Bronchial epithelial cell (primary cell): ENCODE measurements at regions not wholly inside any gene's neighbourhood (a gene's known extent, or its start where the extent isn't known, plus 50 kb on each side); places are given as distances from the start of the nearest gene placed in this dataset.

Experiments used
- DNase-seq: peaks from one replicate; pipeline ENCODE4 v3.0.0-alpha.2; 2010; ENCODE audit warnings: low read depth
- FAIRE-seq: peaks from 2 replicates; lab custom pipeline; 2011; peaks lifted over from hg19 to GRCh38; lab: Jason Lieb, UNC
- H3K27me3 ChIP-seq: 2 replicates; pipeline ENCODE4 v1.5.1; 2011; ENCODE audit warnings: low read length; ENCODE audit not compliant: control insufficient read depth, insufficient read depth
- H3K36me3 ChIP-seq: 2 replicates; pipeline ENCODE4 v1.5.1; 2011; ENCODE audit warnings: low read length; ENCODE audit not compliant: control insufficient read depth, insufficient read depth
- H3K4me3 ChIP-seq: 2 replicates; pipeline ENCODE4 v1.5.1; 2011; ENCODE audit warnings: mild to moderate bottlenecking, low read depth, low read length, control low read depth
- CTCF ChIP-seq: IDR thresholded peaks from 2 replicates; pipeline ENCODE4 v1.5.1; 2011; ENCODE audit warnings: mild to moderate bottlenecking, moderate library complexity, low read length, control low read depth, inconsistent platforms; ENCODE audit not compliant: insufficient read depth, severe bottlenecking

DNA sequence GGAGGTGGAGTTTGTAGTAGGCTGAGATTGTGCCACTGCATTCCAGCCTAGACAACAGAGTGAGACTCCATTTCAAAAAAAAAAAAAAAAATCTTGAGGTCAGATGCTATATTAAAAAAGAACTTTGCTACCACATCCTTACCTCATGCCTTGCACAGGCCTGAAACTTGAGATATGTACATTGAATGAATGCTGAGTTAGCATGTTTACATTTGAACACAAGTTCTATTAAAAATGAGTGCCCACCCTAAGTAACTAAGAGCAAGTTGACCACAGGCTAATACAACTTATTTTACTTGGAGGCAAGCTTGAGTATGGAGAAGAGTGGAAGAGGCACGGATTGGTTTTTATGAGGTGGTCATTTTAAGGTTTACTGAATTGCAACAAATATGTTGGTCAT, 276.6 kb upstream of the GATB start:
- H3K36me3 ChIP-seq: no peaks in the 10 kb centered on the region
- FAIRE-seq: no peak
- no peak for TF ChIP-seq CTCF
- no peaks in the 10 kb centered on the region for H3K27me3 ChIP-seq
- no peak overlapping the region for H3K4me3 ChIP-seq
- DNase-seq: no peak

DNA sequence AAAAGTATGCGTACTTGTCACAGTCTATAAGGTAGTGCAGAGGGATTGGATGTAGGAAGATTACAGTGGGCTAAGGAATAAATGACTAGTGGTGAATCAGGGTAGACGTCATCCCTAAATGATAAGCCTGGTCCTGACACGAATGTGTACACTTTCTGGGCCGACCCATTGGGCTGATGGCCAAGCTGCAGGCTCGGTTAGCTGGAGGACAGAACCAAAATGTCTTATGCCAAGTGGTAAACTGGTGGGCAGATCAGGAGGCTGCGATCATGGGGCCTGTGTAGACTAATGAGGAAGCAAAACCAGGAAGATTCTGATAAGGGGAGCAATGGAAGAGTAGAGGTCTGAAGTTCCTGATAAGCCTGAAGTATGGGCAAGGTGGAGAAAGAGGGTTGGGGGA, 272.8 kb upstream of the GATB start:
- TF ChIP-seq CTCF: no peak
- FAIRE-seq: no peak

DNA sequence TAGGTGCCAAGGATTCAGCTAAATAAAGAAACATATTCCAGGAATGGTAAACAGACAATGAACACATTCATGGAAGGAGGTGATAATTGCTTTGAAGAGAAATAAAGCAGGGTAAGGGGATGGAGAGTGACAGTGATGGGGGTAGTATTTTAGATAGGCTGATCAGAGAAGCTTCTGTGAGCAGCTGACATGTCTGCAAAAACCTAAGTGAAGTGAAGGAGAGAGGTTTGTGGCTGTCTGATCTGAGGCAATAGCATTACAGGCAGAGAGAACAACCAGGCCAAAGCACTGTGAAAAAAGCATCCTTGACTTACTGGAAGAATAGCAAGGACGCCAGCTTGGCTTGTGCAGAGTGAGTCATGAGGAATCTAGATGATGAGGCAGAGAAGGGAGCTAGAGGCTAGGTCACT, 271.9 kb upstream of the GATB start:
- Histone ChIP-seq H3K27me3 (peaks cover 1% of the 10 kb centered on the region), H3K4me3 (no peak overlapping the region), H3K36me3 (no peaks in the 10 kb centered on the region)
- DNase-seq (peak; percentile 41), FAIRE-seq (no peak)
- no peak for TF ChIP-seq CTCF

More for the DNA sequence above, 272.8 kb upstream of the GATB start:
- Histone ChIP-seq H3K36me3 (no peaks in the 10 kb centered on the region), H3K4me3 (no peak overlapping the region), H3K27me3 (no peaks in the 10 kb centered on the region)
- no peak for DNase-seq

DNA sequence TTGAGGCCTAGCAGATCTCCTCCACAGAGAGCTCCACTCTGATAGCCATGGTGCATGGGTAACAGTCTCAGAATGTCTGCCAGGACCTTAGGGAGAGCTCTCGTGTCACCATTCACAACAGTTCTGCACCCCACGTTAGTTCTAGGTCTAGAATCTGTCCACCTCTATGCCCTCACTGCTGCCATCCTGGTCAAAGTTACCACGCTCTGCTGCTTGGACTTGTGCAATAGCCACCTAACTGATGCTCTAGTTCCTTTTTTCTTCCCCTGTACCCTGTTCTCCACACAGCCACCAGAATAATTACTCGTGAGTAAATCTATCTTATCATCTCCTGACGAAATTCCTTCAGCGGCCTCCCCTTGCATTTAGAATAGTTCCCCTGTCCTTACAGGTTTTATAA, 268.8 kb upstream of the GATB start:
- no peak overlapping the region for H3K4me3 ChIP-seq
- TF ChIP-seq CTCF: no peak
- FAIRE-seq (no peak), DNase-seq (no peak)
- peaks cover 1% of the 10 kb centered on the region for H3K27me3 ChIP-seq
- H3K36me3 ChIP-seq: no peaks in the 10 kb centered on the region

DNA sequence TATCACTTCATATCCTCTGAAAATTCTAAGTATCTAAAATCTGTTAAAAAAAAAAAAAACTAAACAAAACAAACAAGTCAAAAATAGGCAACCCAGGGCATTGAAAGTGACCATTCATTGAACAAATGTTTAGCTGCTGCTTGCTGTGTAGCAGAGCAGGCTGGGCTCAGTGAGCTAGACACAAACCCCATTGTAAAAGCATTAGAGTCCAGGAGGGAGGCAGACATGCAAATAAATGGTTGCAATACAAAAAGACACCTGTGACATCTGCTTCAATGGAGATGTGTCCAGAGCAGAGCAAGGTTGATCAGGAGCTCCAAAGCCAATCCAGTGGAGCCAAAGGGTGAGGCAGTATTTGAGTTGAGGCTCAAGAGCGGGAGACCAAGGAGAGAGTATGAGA, 267.3 kb upstream of the GATB start:
- Histone ChIP-seq H3K4me3 (no peak overlapping the region), H3K27me3 (peaks cover 1% of the 10 kb centered on the region), H3K36me3 (no peaks in the 10 kb centered on the region)
- DNase-seq (no peak), FAIRE-seq (no peak)
- TF ChIP-seq CTCF: no peak

GRCh38 chr4:152024881-152025280, 264.1 kb upstream of the GATB start:
- Histone ChIP-seq H3K27me3 (peaks cover 1% of the 10 kb centered on the region), H3K4me3 (no peak overlapping the region), H3K36me3 (no peaks in the 10 kb centered on the region)
- FAIRE-seq (no peak), DNase-seq (no peak)
- no peak for TF ChIP-seq CTCF
